ENCODE measurements at regions not wholly inside any gene's neighbourhood (a gene's known extent, or its start where the extent isn't known, plus 50 kb on each side); places are given as distances from the start of the nearest gene placed in this dataset.

DNA sequence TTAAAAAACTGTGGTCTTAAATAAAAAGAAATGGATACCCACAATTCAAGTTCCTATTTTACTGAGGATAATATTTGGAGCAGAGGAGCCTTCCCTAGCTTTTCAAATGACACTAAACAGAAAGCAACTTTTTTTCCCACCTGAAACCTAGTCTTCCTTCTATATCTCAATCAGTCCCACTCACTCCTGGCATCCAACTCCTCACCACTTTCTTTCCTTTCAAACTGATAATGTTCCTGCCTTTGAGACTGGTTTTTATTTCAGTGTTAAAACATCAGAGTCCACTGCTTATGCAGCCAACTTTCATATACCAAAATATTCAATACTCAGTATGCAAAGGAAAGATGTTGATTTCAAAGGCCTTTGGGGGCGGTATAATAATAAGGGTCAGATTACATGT lies 225.6 kb downstream of the GXYLT1 start:
- TF ChIP-seq POLR2AphosphoS5 (IDR thresholded peaks at IDR 0.05; ENCODE audit: low read depth, low read length) (no peak), TAF1 (IDR thresholded peaks at IDR 0.05; ENCODE audit: low read depth, low read length) (no peak)
